Small intestine (tissue), 7 donors: ENCODE measurements at regions not wholly inside any gene's neighbourhood (a gene's known extent, or its start where the extent isn't known, plus 50 kb on each side); places are given as distances from the start of the nearest gene placed in this dataset.

Experiments
- DNase-seq, 2 donors: peaks; one replicate each; pipeline versions ENCODE4 v3.0.0 to v3.0.0-alpha.2; 2013
- FAIRE-seq: peaks from 2 replicates; lab custom pipeline; 2012; peaks lifted over from hg19 to GRCh38; lab: Jason Lieb, UNC
- H3K27ac ChIP-seq, 3 donors: one replicate each; pipeline ENCODE4 v1.5.1; 2013; ENCODE audit warnings: low read length in 2 of 3, mild to moderate bottlenecking in 2 of 3, control low read depth in 1 of 3, inconsistent platforms in 1 of 3, low read depth in 1 of 3, moderate library complexity in 1 of 3
- H3K27me3 ChIP-seq, 3 donors: one replicate each; pipeline ENCODE4 v1.6.1; 2013; ENCODE audit warnings: low read length in 3 of 3, inconsistent platforms in 1 of 3; ENCODE audit not compliant: control insufficient read depth in 3 of 3, insufficient read depth in 3 of 3
- H3K36me3 ChIP-seq, 3 donors: one replicate each; pipeline ENCODE4 v1.6.1; 2013; ENCODE audit warnings: low read length in 3 of 3, inconsistent platforms in 1 of 3, low read depth in 1 of 3, mild to moderate bottlenecking in 1 of 3, moderate library complexity in 1 of 3; ENCODE audit not compliant: control insufficient read depth in 3 of 3, insufficient read depth in 2 of 3
- H3K4me1 ChIP-seq, 3 donors: one replicate each; pipeline ENCODE4 v1.6.1; 2013; ENCODE audit warnings: low read length in 2 of 3, inconsistent platforms in 1 of 3, low read depth in 1 of 3, mild to moderate bottlenecking in 1 of 3, moderate library complexity in 1 of 3; ENCODE audit not compliant: control insufficient read depth in 3 of 3, insufficient read depth in 2 of 3
- H3K4me3 ChIP-seq, 3 donors: one replicate each; pipeline ENCODE4 v1.5.1; 2013; ENCODE audit warnings: low read length in 3 of 3, control low read depth in 1 of 3, inconsistent platforms in 1 of 3, low read depth in 1 of 3, mild to moderate bottlenecking in 1 of 3, moderate library complexity in 1 of 3
- H3K9me3 ChIP-seq, 2 donors: one replicate each; pipeline ENCODE4 v1.6.1; 2013; ENCODE audit warnings: low read depth in 1 of 2, low read length in 1 of 2; ENCODE audit not compliant: control insufficient read depth in 2 of 2, insufficient read depth in 1 of 2
- WGBS, 3 donors: extraction: QIAGEN DNeasy Blood & Tissue Kit; methylation state at CpG; one replicate each; pipeline ENCODE4 v1.1.7; 2013; 5-methylcytosine and 5-hydroxymethylcytosine counted together
- donor health status: healthy with polysubstance abuse.
- donor health status: control.
- donor health status: control.
- donor health status: Bipolar disorder and iron deficiency.
- donor health status: healthy.

DNA sequence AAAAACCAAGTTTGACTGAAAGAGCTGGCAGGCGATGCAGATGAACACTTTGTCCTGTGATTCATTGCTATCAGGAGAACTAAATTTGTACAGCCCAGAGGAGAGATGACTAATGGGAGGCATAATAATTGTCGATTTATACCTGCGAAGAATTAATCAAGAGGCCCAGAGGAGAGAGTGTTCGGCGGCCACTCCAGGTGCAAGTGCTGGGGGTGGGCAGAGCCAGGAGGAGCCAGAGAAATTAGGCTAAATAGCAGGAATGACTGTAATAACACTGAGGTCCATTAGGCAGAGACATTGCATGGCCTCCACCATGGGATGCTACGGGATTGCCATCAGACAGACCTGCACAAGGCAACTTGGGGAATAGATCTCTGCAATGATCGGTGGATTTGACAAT lies 107.7 kb upstream of the UQCRFS1 start:
- WGBS, 3 donors = 79 to 87% (median 86%) methylated on average over 7 of the region's 7 CpGs
- Histone ChIP-seq H3K27ac (no peak overlapping the region), H3K36me3 (no peaks in the 10 kb centered on the region), H3K4me3 (no peak overlapping the region), H3K9me3 (no peaks in the 10 kb centered on the region), H3K27me3 (no peaks in the 10 kb centered on the region), H3K4me1 (no peaks in the 10 kb centered on the region)
- DNase-seq = no peak
- FAIRE-seq = no peak

DNA sequence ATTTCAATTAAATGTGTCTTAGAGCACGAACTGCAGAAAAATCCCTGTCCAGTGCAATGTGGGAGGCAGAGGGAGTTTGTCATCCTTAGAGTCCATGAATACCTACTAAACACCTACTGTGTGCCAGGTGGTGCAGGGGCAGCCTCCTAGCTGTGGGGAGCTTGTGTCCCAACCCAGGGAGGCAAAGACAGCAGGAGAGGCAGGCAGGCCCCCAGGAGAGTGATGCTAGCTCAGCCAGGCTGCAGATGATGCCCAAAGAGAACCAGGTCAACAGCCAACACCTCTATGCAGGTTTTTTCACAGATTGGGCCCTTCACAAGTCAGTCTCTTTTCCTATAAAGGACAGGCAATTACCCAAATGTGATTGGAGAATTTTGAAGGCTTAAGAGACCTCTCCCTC lies 108.2 kb upstream of the UQCRFS1 start:
- Histone ChIP-seq H3K4me1 (no peaks in the 10 kb centered on the region), H3K4me3 (no peak overlapping the region), H3K9me3 (no peaks in the 10 kb centered on the region), H3K36me3 (no peaks in the 10 kb centered on the region), H3K27ac (no peak overlapping the region), H3K27me3 (no peaks in the 10 kb centered on the region)
- FAIRE-seq (no peak), DNase-seq (no peak)
- 21 to 68% (median 45%) methylated on average over 1 of the region's 1 CpG for WGBS, 3 donors

GRCh38 chr19:29323021-29323430 lies 110.1 kb upstream of the UQCRFS1 start:
- Histone ChIP-seq H3K27me3 (no peaks in the 10 kb centered on the region), H3K27ac (no peak overlapping the region), H3K9me3 (no peaks in the 10 kb centered on the region), H3K4me1 (no peaks in the 10 kb centered on the region), H3K36me3 (no peaks in the 10 kb centered on the region), H3K4me3 (no peak overlapping the region)
- no peak for FAIRE-seq
- DNase-seq = no peak
- 74 to 75% (median 75%) methylated on average over 9 of the region's 9 CpGs for WGBS, 3 donors

DNA sequence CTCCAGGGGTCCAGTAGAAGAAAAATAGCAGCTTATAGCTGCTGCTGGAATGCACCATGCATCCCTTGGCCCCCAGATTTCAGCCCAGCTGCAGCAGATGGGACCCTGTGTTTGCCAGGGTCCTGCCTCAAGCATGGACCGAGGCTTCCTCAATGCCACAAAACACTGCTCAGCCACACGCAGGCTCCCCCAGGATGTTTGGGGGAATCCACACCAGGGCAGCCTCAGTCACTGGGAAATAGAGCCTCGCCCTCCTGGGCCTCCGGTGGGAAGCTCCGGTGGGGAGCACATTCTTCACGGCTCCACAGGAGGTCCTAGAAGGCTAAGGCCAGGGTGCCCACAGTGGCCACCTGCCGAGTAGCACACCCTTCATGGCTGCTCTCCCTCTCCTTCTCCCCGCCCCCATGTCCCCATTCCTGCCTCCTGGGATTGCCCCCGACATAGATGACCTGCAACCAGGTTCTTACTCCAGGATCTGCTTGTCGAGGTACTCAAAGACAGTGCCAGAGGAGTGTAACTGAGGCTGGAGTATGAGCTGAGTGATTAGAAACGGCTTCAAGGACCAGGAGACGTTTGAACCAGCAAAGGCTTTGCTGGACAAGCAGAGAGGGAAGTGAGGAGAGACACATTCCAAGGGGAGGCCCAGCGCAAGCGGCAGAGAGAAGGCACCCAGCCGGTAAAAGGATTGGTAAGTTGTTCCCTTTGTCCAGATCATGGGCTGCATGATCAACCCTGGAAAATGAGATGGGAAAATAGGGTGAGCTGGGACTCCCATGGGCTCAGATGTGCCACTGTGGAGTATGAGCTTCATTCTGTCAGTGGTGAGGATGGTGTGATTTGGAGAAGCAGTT lies 110.7 kb upstream of the UQCRFS1 start:
- Histone ChIP-seq H3K9me3 (no peaks in the 10 kb centered on the region), H3K4me1 (no peaks in the 10 kb centered on the region), H3K27ac (no peak overlapping the region), H3K36me3 (no peaks in the 10 kb centered on the region), H3K27me3 (no peaks in the 10 kb centered on the region), H3K4me3 (no peak overlapping the region)
- DNase-seq = no peak
- WGBS, 3 donors = 67 to 77% (median 73%) methylated on average over 15 of the region's 15 CpGs
- FAIRE-seq = no peak

- no peaks in the 10 kb centered on the region for H3K4me1 ChIP-seq
- no peak overlapping the region for H3K27ac ChIP-seq
- no peaks in the 10 kb centered on the region for H3K9me3 ChIP-seq
- H3K4me3 ChIP-seq = no peak overlapping the region
- WGBS, 3 donors = 78 to 89% (median 89%) methylated on average over 8 of the region's 8 CpGs
- H3K36me3 ChIP-seq = no peaks in the 10 kb centered on the region
- FAIRE-seq = no peak
- DNase-seq = no peak
- H3K27me3 ChIP-seq = no peaks in the 10 kb centered on the region
Measured at GRCh38 chr19:29324291-29324680, 111.3 kb upstream of the UQCRFS1 start.

GRCh38 chr19:29324717-29325116 lies 111.8 kb upstream of the UQCRFS1 start:
- Histone ChIP-seq H3K27ac (no peak overlapping the region), H3K9me3 (no peaks in the 10 kb centered on the region), H3K4me3 (no peak overlapping the region), H3K27me3 (no peaks in the 10 kb centered on the region), H3K4me1 (no peaks in the 10 kb centered on the region), H3K36me3 (no peaks in the 10 kb centered on the region)
- no peak for DNase-seq
- 80 to 86% (median 81%) methylated on average over 6 of the region's 6 CpGs for WGBS, 3 donors
- no peak for FAIRE-seq

- Histone ChIP-seq H3K36me3 (no peaks in the 10 kb centered on the region), H3K9me3 (no peaks in the 10 kb centered on the region), H3K4me1 (no peaks in the 10 kb centered on the region), H3K27me3 (no peaks in the 10 kb centered on the region), H3K27ac (no peak overlapping the region), H3K4me3 (no peak overlapping the region)
- FAIRE-seq (no peak), DNase-seq (no peak)
- 67 to 73% (median 70%) methylated on average over 11 of the region's 11 CpGs for WGBS, 3 donors
Measured at GRCh38 chr19:29325241-29325975, 112.5 kb upstream of the UQCRFS1 start.

DNA sequence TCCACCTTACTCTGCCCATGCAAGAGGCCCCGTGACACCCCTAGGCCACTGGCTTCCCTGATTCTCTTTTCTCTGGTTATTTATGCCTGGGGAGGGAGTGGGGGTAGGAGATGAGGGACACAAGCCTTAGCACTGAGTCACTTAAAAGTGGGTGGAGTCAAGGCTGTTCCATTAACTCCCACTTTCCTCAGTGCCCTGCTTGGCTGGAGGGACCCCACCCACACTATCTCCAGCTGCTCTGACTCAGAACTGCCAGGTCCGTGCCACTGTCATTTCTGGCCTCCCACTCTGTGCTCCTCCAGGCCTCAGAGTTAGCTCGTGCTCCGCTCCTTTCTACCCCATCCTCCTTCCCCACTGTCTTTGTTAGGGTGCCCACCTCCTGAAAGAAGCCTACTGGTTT lies 113.4 kb upstream of the UQCRFS1 start:
- DNase-seq = no peak
- no peaks in the 10 kb centered on the region for H3K36me3 ChIP-seq
- no peaks in the 10 kb centered on the region for H3K9me3 ChIP-seq
- WGBS, 3 donors = 63 to 65% (median 64%) methylated on average over 4 of the region's 4 CpGs
- no peak for FAIRE-seq
- H3K27me3 ChIP-seq = no peaks in the 10 kb centered on the region
- H3K4me3 ChIP-seq = no peak overlapping the region
- H3K27ac ChIP-seq = no peak overlapping the region
- H3K4me1 ChIP-seq = no peaks in the 10 kb centered on the region
